Right lobe of liver (tissue), 6 donors: ENCODE measurements at regions not wholly inside any gene's neighbourhood (a gene's known extent, or its start where the extent isn't known, plus 50 kb on each side); places are given as distances from the start of the nearest gene placed in this dataset.

Source experiments
- ATAC-seq, 4 donors: fragments of 200-7000 bp; cut with Tn5 transposase; one replicate each; pipeline ENCODE4 v1.9.1; 2020; ENCODE audit warnings: mild to moderate bottlenecking in 4 of 4, moderate library complexity in 4 of 4
- DNase-seq, 3 donors: peaks; one replicate each; pipeline ENCODE4 v3.0.0-alpha.2; 2020
- H3K27ac ChIP-seq, 3 donors: fragments of 200-600 bp; one replicate each; pipeline ENCODE4 v1.8.0; 2022
- H3K27me3 ChIP-seq, 2 donors: fragments of 200-600 bp; one replicate each; pipeline ENCODE4 v1.8.0; 2022
- H3K36me3 ChIP-seq, 4 donors: fragments of 200-600 bp; sonication (generic) in 1 of 4; one replicate each; pipeline versions ENCODE4 v1.5.1 to v1.8.0; 2017 to 2022; ENCODE audit warnings: control low read depth in 1 of 4
- H3K4me1 ChIP-seq, 4 donors: fragments of 200-600 bp; sonication (generic) in 1 of 4; one replicate each; pipeline versions ENCODE4 v1.5.1 to v1.8.0; 2017 to 2022; ENCODE audit warnings: control low read depth in 1 of 4
- H3K4me3 ChIP-seq, 3 donors: fragments of 200-600 bp; one replicate each; pipeline ENCODE4 v1.8.0; 2022
- H3K9me3 ChIP-seq, 4 donors: fragments of 200-600 bp; sonication (generic) in 1 of 4; one replicate each; pipeline versions ENCODE4 v1.5.1 to v1.8.0; 2017 to 2022; ENCODE audit warnings: control low read depth in 1 of 4
- POLR2A ChIP-seq: fragments of 450-650 bp; IDR thresholded peaks from one replicate; pipeline ENCODE4 v1.6.1; 2017; ENCODE audit warnings: antibody characterized with exemption, mild to moderate bottlenecking
- WGBS: methylation state at CpG from one replicate; pipeline ENCODE4 v1.1.6; 2018; ENCODE audit warnings: low coverage, low lambda C conversion rate; ENCODE audit not compliant: insufficient coverage; ENCODE audit errors: missing lambda C conversion rate; 5-methylcytosine and 5-hydroxymethylcytosine counted together
- intact Hi-C, 2 donors: fragments of 100-400 bp; cut with DNase I; formaldehyde crosslinking; loops; one replicate each; pipeline versions ENCODE4 v1.11.2 to v1.14.1; 2022
- TF ChIP-seq, protein P1 (sequence below), 4 donors: fragments of 200-600 bp in 3 of 4; fragments of 450-650 bp in 1 of 4; IDR thresholded peaks; one replicate each; pipeline versions ENCODE4 v1.5.1 to v1.8.0; 2016 to 2022; ENCODE audit warnings: antibody characterized with exemption in 4 of 4, mild to moderate bottlenecking in 2 of 4
- donor health status: DM: no; HTN: yes; CAD: no.
- donor health status: DM: no; HTN: no; CAD: no.
- donor health status: DM: no; HTN: no; CAD: no.
- donor health status: DM: no; HTN: yes; CAD: no.
- donor health status: DM: no; HTN: yes; CAD: no.

DNA sequence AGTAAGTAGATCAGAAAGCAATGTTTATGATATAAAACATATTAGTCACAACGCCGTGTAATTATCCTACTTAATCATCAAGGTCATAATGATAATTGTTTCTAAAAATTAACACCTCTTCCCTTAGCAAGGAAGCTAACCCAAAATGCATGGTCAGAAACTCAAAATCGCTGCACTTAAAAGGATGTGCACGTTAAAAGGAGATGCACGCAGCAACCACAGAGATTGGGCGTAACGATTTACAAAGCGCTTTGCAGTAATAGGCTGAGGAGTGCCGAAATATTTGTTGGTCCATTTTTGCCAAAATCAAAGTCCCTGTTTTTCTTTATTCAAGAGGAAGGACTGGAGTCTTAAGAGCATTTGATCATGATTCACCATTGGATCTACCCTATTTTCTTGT, 1077.2 kb downstream of the VRK1 start:
- Histone ChIP-seq H3K27me3 (no peaks in the 10 kb centered on the region), H3K4me1 (peaks cover 0 to 7% (median 0%) of the 10 kb centered on the region in 4 donors), H3K36me3 (no peaks in the 10 kb centered on the region), H3K9me3 (no peaks in the 10 kb centered on the region), H3K27ac (no peak overlapping the region), H3K4me3 (no peak overlapping the region)
- TF ChIP-seq POLR2A, result no peak
- TF ChIP-seq, protein P1, sequence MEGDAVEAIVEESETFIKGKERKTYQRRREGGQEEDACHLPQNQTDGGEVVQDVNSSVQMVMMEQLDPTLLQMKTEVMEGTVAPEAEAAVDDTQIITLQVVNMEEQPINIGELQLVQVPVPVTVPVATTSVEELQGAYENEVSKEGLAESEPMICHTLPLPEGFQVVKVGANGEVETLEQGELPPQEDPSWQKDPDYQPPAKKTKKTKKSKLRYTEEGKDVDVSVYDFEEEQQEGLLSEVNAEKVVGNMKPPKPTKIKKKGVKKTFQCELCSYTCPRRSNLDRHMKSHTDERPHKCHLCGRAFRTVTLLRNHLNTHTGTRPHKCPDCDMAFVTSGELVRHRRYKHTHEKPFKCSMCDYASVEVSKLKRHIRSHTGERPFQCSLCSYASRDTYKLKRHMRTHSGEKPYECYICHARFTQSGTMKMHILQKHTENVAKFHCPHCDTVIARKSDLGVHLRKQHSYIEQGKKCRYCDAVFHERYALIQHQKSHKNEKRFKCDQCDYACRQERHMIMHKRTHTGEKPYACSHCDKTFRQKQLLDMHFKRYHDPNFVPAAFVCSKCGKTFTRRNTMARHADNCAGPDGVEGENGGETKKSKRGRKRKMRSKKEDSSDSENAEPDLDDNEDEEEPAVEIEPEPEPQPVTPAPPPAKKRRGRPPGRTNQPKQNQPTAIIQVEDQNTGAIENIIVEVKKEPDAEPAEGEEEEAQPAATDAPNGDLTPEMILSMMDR (IDR thresholded peaks at IDR 0.05), result no peak
- intact Hi-C loops, result no loop called here
- ATAC-seq, result no peak
- 54% methylated on average over 9 of the region's 9 CpGs for WGBS
- no peak for DNase-seq

DNA sequence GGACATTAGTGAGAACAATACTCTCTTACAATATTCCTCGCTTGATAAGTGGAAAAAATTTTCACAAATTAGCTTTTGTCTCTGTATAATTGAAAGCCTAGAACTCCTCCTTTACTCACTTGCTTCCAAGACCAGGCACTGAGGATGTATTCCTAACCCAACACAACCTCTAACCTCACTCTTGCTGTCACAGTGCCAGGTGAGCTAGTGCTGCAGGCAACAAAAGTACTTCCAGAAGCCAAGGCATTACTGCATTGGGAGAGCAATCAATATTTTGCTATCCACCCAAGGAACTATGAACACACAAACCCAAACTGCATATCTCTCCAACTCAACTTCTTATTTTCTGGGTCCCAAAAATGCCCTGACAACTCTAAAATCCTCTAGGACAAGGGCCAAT, 1081.0 kb downstream of the VRK1 start:
- Histone ChIP-seq H3K4me3 (no peak overlapping the region), H3K27ac (no peak overlapping the region), H3K4me1 (peaks cover 0 to 7% (median 0%) of the 10 kb centered on the region in 4 donors), H3K27me3 (no peaks in the 10 kb centered on the region), H3K36me3 (no peaks in the 10 kb centered on the region), H3K9me3 (no peaks in the 10 kb centered on the region)
- TF ChIP-seq POLR2A, result no peak
- TF ChIP-seq, protein P1 (IDR thresholded peaks at IDR 0.05), result no peak
- ATAC-seq (peak in 1 of 4 donors; percentile 82), DNase-seq (peak in 1 of 3 donors; percentile 53)
- 83% methylated on average over 1 of the region's 1 CpG for WGBS
- intact Hi-C loops, result no loop called here

DNA sequence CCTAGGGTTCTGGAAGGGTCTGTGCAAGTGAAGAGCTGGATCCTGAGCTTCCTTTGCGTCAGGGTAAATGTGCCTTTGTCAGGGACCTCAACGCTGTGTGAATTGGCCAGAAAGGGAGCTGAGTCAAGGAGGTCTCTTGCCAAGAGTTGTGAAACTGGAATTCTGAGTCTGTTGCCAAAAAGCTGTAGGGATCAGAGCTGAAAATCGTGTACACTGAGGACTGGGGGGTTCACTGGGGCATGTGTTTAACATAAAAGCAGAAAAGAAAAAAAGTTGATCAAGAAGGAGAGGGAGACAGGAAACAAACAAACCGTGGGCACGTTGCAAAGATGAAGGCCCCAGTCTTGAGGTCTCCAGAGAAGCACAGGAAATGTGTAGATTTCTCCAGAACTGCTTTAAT, 1081.5 kb downstream of the VRK1 start:
- Histone ChIP-seq H3K27ac (no peak overlapping the region), H3K36me3 (no peaks in the 10 kb centered on the region), H3K4me3 (no peak overlapping the region), H3K9me3 (no peaks in the 10 kb centered on the region), H3K4me1 (peaks cover 0 to 7% (median 0%) of the 10 kb centered on the region in 4 donors), H3K27me3 (no peaks in the 10 kb centered on the region)
- TF ChIP-seq POLR2A, result no peak
- TF ChIP-seq, protein P1 (IDR thresholded peaks at IDR 0.05), result no peak
- ATAC-seq (peak; percentile 65 to 95 (median 70)), DNase-seq (peak in 1 of 3 donors; percentile 50)
- 20% methylated on average over 4 of the region's 5 CpGs for WGBS
- intact Hi-C loops, result no loop called here

DNA sequence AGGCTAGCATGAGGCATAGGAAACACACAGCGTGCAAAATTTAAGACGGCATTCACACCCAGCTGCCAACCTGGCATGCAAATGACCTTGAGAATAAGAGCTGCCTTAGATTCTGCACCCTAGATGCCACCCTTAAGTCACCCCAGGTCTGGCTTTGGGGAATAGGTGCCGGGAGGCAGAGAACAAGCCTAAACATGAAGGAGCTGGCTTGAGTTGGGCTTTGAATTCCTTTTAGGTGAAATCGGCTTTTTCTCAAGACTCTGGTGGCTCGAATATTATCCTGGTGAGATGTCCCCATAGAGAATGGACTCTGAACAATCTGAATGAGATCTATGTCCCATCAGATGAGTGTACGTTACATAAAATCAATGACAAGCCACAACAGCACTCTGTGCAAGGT, 1090.5 kb downstream of the VRK1 start:
- intact Hi-C loops, result no loop called here
- Histone ChIP-seq H3K4me3 (no peak overlapping the region), H3K4me1 (no peaks in the 10 kb centered on the region), H3K36me3 (no peaks in the 10 kb centered on the region), H3K9me3 (no peaks in the 10 kb centered on the region), H3K27ac (no peak overlapping the region), H3K27me3 (no peaks in the 10 kb centered on the region)
- TF ChIP-seq POLR2A, result no peak
- TF ChIP-seq, protein P1 (IDR thresholded peaks at IDR 0.05), result no peak
- ATAC-seq, result no peak
- WGBS, result 41% methylated on average over 6 of the region's 6 CpGs
- no peak for DNase-seq

DNA sequence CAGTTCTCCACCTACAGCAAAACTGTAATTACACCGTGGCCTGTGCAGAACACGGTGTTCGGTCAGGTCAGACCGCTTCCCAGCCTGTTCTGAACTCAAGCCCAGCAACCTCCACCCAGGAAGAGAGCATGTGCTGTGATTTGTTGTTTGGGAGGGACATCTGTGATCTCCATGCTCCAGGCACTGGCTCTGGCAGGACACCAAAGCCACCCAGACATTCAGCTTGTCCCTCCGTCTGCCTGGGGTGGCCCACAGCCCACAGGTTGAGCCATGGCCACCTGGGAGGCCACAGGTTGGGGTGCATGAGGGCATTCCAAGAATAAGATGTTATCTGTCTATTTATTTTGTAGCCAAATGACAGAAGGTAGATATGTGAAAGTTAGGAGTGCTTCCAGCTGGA, 1091.1 kb downstream of the VRK1 start:
- intact Hi-C loops, result no loop called here
- TF ChIP-seq POLR2A, result no peak
- TF ChIP-seq, protein P1 (IDR thresholded peaks at IDR 0.05), result no peak
- H3K27me3 ChIP-seq, result no peaks in the 10 kb centered on the region
- no peaks in the 10 kb centered on the region for H3K4me1 ChIP-seq
- 62% methylated on average over 3 of the region's 5 CpGs for WGBS
- DNase-seq (no peak), ATAC-seq (no peak)
- no peak overlapping the region for H3K27ac ChIP-seq
- H3K36me3 ChIP-seq, result no peaks in the 10 kb centered on the region
- no peak overlapping the region for H3K4me3 ChIP-seq
- H3K9me3 ChIP-seq, result no peaks in the 10 kb centered on the region
